Stimulated activated CD4-positive, alpha-beta T cell treated with anti-CD3 and anti-CD28 coated beads, Interleukin-2, amount 100 ng/mL, for 4 hours (primary cell): ENCODE measurements at regions not wholly inside any gene's neighbourhood (a gene's known extent, or its start where the extent isn't known, plus 50 kb on each side); places are given as distances from the start of the nearest gene placed in this dataset.

Experiments used
- DNase-seq: peaks from one replicate; pipeline ENCODE4 v3.0.0-alpha.2; 2020; ENCODE audit warnings: low read depth

DNA sequence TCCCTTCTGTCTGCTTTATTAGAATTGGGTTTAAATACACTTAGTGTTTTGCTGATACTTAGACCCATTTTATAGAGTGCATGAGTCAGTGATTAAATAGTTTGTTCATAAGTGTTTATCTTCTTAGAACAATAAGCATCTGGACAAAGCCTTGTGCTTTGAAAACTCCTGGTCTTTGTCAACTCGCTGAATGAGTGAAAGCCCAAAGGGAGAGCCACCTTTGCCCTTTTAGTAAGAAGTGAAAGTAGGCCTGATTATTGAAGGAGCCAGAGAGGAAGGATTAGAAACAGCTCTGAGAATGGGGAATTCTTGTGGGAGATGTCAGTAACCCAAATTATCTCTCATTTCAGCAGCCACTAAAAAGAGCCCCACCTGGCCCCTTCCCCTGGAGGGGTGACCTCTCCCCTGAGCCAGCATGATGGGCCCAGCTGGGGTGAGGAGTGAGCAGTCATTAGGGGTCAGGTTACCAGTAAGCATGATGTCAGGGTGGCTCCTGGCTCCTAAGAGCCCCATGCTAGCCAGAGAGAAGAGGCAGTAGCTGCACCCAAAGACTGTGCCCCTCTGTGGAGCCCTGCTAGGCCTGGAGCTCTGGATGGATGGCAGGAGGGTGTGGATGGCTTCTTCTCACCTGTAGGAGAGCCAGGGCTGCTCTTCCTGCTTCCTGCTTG is 125.1 kb upstream of the E2F8 start:
- DNase-seq = no peak

DNA sequence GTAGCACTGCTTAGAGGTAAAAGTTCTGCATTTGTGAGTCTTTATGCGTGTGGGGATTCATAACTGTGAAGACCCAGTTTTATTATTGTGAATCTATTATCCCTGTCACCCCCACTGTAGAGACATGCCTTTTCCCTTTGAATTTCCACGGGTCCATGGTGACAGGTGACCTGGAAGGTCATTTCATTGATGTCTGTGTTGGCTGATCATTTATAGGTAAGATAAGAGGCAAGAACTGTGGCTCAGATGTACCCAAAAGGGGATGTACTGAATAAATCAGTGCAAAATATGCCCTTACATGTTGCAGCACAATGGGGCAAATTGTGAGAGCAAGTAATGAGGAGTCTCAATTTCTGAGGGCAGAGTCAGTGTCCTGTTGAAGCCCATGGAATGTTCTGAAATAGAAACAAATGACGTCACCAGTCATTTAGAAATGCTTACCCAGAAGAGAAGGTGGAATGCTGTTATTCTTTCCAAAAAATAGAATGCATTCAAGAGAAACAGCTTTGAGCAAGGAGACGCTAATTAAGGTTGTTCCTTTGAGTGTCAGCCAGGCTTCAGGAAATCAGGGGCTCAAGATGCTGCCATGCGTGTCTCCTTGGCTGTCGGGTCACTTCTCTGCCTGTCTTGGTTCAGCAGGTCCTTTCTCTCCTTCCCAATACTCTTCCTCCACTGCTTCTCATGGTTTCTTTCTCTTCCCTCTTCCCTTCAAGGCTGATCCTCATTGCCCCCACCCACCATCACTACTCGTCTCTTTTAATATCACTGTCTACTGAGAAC is 118.7 kb upstream of the E2F8 start:
- DNase-seq = no peak

DNA sequence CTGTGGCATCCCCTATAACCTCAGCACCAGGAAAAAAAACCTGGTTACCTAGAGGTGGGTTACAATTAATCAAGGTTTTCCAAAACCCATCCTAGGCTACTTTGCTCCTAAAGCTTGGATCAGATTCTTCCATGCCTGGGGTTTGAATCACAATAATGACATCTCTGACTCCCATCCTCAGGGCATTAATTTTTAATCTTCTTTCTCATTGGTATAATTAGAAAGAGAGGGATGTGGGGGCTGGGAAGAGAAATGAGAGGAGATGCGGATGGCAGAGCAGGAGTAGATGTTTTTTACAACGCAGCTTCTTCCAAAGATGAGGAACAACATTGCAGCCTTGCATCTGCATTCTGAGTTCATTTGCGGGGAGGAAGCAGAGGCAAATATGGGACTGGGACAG is 117.2 kb upstream of the E2F8 start:
- DNase-seq = no peak

GRCh38 chr11:19355601-19356000 is 114.9 kb upstream of the E2F8 start:
- no peak for DNase-seq

DNA sequence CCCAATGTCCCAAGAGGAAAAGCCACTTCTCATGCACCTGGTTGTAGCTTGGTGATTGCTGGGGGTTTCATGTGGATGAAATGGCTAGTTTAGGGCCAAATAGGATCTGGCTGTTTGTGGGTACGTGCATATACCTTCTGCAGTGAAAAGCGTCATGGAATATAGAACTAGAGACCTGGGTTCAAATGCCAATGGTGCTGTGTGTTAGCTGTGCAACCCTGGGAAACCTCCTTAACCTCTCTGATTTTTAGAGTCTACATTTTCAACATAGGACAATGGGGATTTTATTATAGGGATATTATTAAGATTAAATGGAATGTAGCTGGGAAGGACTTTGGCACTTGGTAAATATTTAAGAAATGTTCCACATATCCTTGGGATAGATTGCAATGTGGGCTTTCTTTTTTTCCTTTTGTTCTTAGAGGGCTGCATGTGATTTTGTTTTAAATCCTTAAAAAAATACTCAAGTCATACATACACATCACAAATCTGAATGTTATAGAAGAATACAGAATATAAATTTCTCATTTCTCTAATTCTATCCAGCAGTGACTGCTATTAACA is 112.6 kb upstream of the E2F8 start:
- no peak for DNase-seq

DNA sequence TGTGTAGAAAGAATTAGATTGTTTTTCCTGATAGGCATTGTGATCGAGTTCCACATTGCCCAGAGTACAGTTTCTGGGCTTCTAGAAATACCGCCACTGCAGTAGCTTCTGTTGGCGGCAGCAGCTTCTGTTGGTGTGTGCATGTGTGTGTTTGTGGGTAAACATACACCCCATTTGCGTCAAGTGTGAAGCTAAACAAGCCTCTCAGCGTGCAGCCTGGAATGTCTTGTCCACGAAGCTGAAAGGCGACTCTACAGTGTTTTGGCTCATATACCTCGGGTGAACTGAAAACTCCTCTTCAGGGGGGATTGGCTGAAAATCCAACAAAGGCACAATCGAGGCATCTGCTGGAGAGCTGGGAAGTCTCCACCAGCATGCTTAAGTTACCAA is 112.0 kb upstream of the E2F8 start:
- no peak for DNase-seq

DNA sequence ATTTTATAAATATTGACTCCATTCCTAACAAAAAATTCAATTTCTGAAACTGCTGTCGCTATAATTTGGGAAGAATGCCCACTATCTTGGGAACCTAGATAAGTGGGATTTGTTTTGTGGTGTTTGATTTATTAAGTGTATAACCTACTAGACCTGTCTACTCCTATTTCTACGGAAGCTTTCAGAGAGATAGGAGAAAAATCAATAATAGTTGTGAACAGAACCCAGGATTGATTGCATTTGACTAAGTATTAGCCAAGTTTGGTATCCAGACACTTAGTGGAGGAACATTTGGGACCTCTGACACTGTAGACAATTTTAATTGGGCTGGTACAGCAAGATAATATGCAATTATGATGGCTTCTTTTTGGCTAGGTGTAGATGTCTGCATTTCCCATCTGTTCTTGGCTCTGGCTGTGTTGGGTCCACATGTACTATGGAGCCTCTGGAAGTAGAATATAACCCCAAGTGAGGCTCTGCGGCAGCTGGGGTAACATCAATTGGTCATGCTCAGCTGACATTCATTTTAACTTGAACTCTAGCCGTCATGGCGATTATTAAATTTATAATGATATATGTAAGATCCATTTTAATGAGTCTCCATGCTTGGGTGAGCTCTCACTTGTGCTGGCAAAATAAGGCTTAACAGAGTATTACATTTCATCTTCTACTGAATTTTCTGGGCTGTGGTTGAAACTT is 111.5 kb upstream of the E2F8 start:
- DNase-seq = no peak

- no peak for DNase-seq
Measured at GRCh38 chr11:19351426-19351825, 110.7 kb upstream of the E2F8 start.

- DNase-seq = no peak
Measured at GRCh38 chr11:19350160-19350559, 109.4 kb upstream of the E2F8 start.

GRCh38 chr11:19349340-19350025 is 108.7 kb upstream of the E2F8 start:
- no peak for DNase-seq

DNA sequence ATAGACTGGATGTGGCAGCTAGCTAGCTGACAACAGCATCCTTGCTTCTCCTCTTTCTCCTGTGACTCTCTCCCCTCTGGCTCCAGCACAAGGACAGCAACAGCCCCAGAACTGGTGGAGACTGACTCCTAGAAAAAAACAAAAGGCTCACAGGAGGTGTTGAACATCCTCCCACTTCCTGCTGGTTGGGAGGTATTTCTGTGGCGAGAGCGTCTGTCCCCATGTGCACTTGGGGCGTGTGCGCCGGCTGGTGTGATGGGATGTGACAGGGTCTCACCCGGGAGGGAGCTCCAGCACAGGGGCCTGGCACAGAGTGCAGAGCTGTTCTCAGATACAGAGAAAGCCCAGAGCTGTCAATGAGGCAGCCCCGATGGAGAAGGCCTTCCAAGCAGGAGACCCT is 107.2 kb upstream of the E2F8 start:
- no peak for DNase-seq

DNA sequence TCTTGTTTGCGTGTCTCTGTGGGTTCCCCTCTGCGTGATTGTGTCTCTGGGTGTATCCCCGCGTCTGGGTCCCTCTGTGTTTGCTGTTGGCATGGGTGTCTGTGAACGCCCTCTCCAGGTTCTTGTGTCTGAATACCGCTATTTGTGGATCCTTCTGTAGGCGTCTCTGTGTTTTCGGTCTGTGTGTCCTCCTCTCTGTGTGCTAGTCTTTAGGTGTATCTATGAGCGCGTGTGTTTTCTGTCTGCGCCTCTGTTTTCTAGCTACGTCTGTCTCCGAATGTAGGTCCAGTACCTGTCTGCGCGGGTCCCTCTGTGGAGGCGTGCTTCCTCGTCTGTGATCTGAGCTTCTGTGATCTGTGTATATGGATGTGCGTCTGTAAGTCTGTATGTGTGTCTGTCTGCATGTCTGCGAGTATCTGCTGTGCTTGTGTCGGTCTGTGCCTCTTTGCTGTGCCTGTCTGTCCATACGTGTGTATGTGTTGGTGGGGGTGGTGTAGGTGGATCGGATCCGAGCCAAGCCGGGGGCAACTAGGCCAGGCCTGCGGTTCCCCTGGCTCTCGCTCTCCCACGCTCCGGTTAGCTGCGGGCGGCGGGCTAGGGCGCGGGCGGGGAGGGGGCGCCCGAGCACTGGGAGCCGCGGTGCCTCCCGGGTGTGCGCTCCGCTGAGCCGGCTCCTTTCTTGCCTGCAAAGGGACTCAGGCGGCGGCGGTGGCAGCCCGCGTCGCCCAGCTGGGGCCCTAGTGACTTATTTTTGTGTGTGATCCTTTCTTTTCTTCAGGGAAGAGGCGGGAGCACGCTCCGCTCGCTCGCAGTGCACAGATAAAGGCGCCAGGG is 105.3 kb upstream of the E2F8 start:
- DNase-seq = no peak

GRCh38 chr11:19345519-19345847 is 104.7 kb upstream of the E2F8 start:
- DNase-seq = no peak

GRCh38 chr11:19344661-19345518 is 104.1 kb upstream of the E2F8 start:
- no peak for DNase-seq

DNA sequence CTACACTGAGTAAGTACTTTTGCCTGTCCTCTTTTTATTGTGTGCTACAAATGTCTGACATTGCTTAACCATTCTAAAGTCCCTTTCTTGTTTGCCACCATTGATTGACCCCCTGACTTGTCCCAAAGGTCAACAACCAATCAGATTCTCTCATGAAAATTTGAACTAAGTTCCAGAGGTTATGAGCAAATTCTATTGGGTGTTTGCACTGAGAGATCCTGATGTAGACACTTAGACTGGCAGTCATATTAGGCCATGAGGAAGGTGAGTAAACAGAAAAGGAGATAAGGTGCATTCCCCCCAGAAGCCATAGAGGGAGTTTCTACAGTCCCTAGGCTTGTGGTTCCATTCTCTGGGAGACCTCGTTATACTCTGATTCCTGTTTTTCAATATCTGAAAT is 101.3 kb upstream of the E2F8 start:
- DNase-seq = no peak

- no peak for DNase-seq
Measured at GRCh38 chr11:19338375-19338774, 97.6 kb upstream of the E2F8 start.

GRCh38 chr11:19337779-19338178 is 97.0 kb upstream of the E2F8 start:
- no peak for DNase-seq

GRCh38 chr11:19336331-19336730 is 95.6 kb upstream of the E2F8 start:
- DNase-seq = no peak

DNA sequence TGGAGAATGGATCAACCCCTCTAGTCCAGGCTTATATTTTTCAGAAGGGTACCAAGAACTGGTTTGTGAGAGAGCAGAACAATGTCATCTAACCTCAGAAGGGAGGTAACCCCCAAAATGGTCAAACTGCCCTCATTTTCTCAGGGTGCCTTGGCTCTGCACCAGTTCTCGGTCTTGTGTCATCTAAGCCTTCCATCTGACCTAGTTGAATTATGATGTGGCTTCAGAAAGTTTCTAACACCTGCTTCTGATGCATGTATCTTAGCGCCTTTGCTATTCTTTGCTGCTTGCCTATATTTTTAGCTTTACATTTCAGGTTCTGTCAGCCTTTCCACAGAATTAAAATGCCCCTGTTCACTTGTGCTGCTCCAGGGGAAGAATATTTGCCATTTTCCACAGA is 91.7 kb upstream of the E2F8 start:
- no peak for DNase-seq

DNA sequence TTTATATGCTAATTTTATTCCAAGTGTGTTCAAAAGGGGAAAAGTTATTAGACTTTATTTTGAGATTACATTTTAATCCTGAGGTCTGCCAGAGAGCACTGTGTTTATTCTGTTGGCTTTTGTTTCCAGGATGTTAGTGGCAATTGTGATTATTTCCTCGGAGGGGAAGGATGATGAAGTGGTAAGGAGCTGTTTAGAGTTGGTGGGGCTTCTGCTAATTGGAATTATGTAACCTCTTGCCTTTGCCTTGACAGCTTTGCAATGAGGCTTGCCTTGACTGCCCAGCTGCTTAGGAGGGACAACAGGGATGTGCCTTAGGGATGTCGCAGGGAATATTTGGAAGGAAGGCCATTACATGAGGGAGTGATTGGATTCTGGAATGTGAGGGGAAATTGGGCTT is 89.7 kb upstream of the E2F8 start:
- DNase-seq = no peak

GRCh38 chr11:19329970-19330369 is 89.2 kb upstream of the E2F8 start:
- DNase-seq = no peak
